Left lung (tissue), 4 donors: ENCODE measurements at regions not wholly inside any gene's neighbourhood (a gene's known extent, or its start where the extent isn't known, plus 50 kb on each side); places are given as distances from the start of the nearest gene placed in this dataset.

Experiments
- ATAC-seq: fragments of 200-7000 bp; cut with Tn5 transposase; one replicate; pipeline ENCODE4 v1.9.1; 2020; ENCODE audit warnings: moderate library complexity
- DNase-seq, 4 donors: peaks; one replicate each; pipeline ENCODE4 v3.0.0-alpha.2; 2013 to 2020
- H3K27ac ChIP-seq, 2 donors: fragments of 200-600 bp; sonication (generic) in 1 of 2; one replicate each; pipeline versions ENCODE4 v1.5.0 to v1.8.0; 2020 to 2021
- H3K27me3 ChIP-seq, 2 donors: fragments of 200-600 bp; sonication (generic) in 1 of 2; one replicate each; pipeline versions ENCODE4 v1.5.0 to v1.8.0; 2020 to 2021
- H3K36me3 ChIP-seq, 2 donors: fragments of 200-600 bp; sonication (generic) in 1 of 2; one replicate each; pipeline versions ENCODE4 v1.5.0 to v1.8.0; 2020 to 2021
- H3K4me1 ChIP-seq, 2 donors: fragments of 200-600 bp; one replicate each; pipeline ENCODE4 v1.8.0; 2021
- H3K4me3 ChIP-seq, 2 donors: fragments of 200-600 bp; sonication (generic) in 1 of 2; one replicate each; pipeline versions ENCODE4 v1.5.0 to v1.8.0; 2020 to 2021; ENCODE audit warnings: mild to moderate bottlenecking in 1 of 2
- H3K9me3 ChIP-seq, 2 donors: fragments of 200-600 bp; sonication (generic) in 1 of 2; one replicate each; pipeline versions ENCODE4 v1.5.0 to v1.8.0; 2020 to 2021
- CTCF ChIP-seq, 2 donors: fragments of 200-600 bp; sonication (generic) in 1 of 2; IDR thresholded peaks; one replicate each; pipeline versions ENCODE4 v1.5.0 to v1.8.0; 2021; ENCODE audit warnings: antibody characterized with exemption in 2 of 2
- intact Hi-C, 2 donors: fragments of 100-400 bp; cut with DNase I; formaldehyde crosslinking; loops; one replicate each; pipeline versions ENCODE4 v1.11.2 to v1.14.2; 2022
- donor health status: DM: no; HTN: yes; CAD: no.
- donor health status: DM: no; HTN: no; CAD: no.

GRCh38 chr6:56897789-56898529, 56.9 kb upstream of the BEND6 start:
- Histone ChIP-seq H3K36me3 (no peaks in the 10 kb centered on the region), H3K9me3 (no peaks in the 10 kb centered on the region), H3K4me1 (no peaks in the 10 kb centered on the region), H3K27ac (no peak overlapping the region), H3K4me3 (no peak overlapping the region), H3K27me3 (no peaks in the 10 kb centered on the region)
- ATAC-seq (no peak), DNase-seq (no peak)
- TF ChIP-seq CTCF (IDR thresholded peaks at IDR 0.05), result no peak
- intact Hi-C loops, result no loop called here

- Histone ChIP-seq H3K27me3 (no peaks in the 10 kb centered on the region), H3K9me3 (no peaks in the 10 kb centered on the region), H3K4me1 (peaks cover 0 to 3% of the 10 kb centered on the region in 2 donors), H3K36me3 (no peaks in the 10 kb centered on the region), H3K27ac (no peak overlapping the region), H3K4me3 (no peak overlapping the region)
- no peak for DNase-seq
- ATAC-seq, result peak; percentile 26
- TF ChIP-seq CTCF (IDR thresholded peaks at IDR 0.05), result no peak
- intact Hi-C loops, result no loop called here
Observed at GRCh38 chr6:56891754-56892153, 63.2 kb upstream of the BEND6 start.

- DNase-seq, result no peak
- Histone ChIP-seq H3K4me3 (no peak overlapping the region), H3K4me1 (peaks cover 0 to 3% of the 10 kb centered on the region in 2 donors), H3K9me3 (no peaks in the 10 kb centered on the region), H3K36me3 (no peaks in the 10 kb centered on the region), H3K27me3 (no peaks in the 10 kb centered on the region), H3K27ac (peak overlapping the region in 1 of 2 donors; percentile 5)
- no peak for TF ChIP-seq CTCF (IDR thresholded peaks at IDR 0.05)
- intact Hi-C loops, result no loop called here
- ATAC-seq, result peak; percentile 85
Observed at GRCh38 chr6:56890683-56891429, 64.1 kb upstream of the BEND6 start.

GRCh38 chr6:56890066-56890465, 64.8 kb upstream of the BEND6 start:
- no peak for DNase-seq
- Histone ChIP-seq H3K4me3 (no peak overlapping the region), H3K27ac (no peak overlapping the region), H3K36me3 (no peaks in the 10 kb centered on the region), H3K9me3 (no peaks in the 10 kb centered on the region), H3K4me1 (peaks cover 0 to 3% of the 10 kb centered on the region in 2 donors), H3K27me3 (no peaks in the 10 kb centered on the region)
- no peak for TF ChIP-seq CTCF (IDR thresholded peaks at IDR 0.05)
- ATAC-seq, result no peak
- intact Hi-C loops, result no loop called here

- H3K36me3 ChIP-seq, result no peaks in the 10 kb centered on the region
- H3K9me3 ChIP-seq, result no peaks in the 10 kb centered on the region
- no peak for ATAC-seq
- H3K27me3 ChIP-seq, result no peaks in the 10 kb centered on the region
- intact Hi-C loops, result no loop called here
- no peak overlapping the region for H3K27ac ChIP-seq
- H3K4me1 ChIP-seq, result peaks cover 0 to 3% of the 10 kb centered on the region in 2 donors
- TF ChIP-seq CTCF (IDR thresholded peaks at IDR 0.05), result no peak
- H3K4me3 ChIP-seq, result no peak overlapping the region
- no peak for DNase-seq
Observed at GRCh38 chr6:56889492-56889891, 65.4 kb upstream of the BEND6 start.
